SK-N-SH treated with all-trans-retinoic acid at 6 μM for 48 hours (cell line): ENCODE measurements at regions not wholly inside any gene's neighbourhood (a gene's known extent, or its start where the extent isn't known, plus 50 kb on each side); places are given as distances from the start of the nearest gene placed in this dataset.

ENCODE experiments used
- ARNTL ChIP-seq: fragments of 450-650 bp; formaldehyde crosslinking; IDR thresholded peaks from 2 replicates; pipeline ENCODE4 v1.5.0; 2020; ENCODE audit warnings: low read depth, mild to moderate bottlenecking, moderate library complexity, borderline replicate concordance
- CREB5 ChIP-seq: fragments of 250-450 bp; sonication (Bioruptor Pico); IDR thresholded peaks from 2 replicates; pipeline ENCODE4 v1.5.1; 2020; ENCODE audit warnings: low read depth, mild to moderate bottlenecking, moderate library complexity
- PATZ1 ChIP-seq: fragments of 250-450 bp; sonication (Bioruptor Pico); IDR thresholded peaks from 2 replicates; pipeline ENCODE4 v1.8.0; 2020; ENCODE audit warnings: mild to moderate bottlenecking, moderate library complexity, borderline replicate concordance
- POU6F1 ChIP-seq: fragments of 250-450 bp; sonication (Bioruptor Pico); IDR thresholded peaks from 2 replicates; pipeline ENCODE4 v1.8.0; 2021; ENCODE audit warnings: low read depth, mild to moderate bottlenecking, moderate library complexity, borderline replicate concordance
- PPARA ChIP-seq: fragments of 250-450 bp; sonication (Bioruptor Pico); IDR thresholded peaks from 2 replicates; pipeline ENCODE4 v1.5.0; 2020; ENCODE audit warnings: mild to moderate bottlenecking, borderline replicate concordance
- ZFP30 ChIP-seq: fragments of 450-650 bp; formaldehyde crosslinking; IDR thresholded peaks from 2 replicates; pipeline ENCODE4 v1.5.0; 2022; ENCODE audit warnings: mild to moderate bottlenecking, moderate library complexity
- ZNF8 ChIP-seq: fragments of 450-650 bp; formaldehyde crosslinking; IDR thresholded peaks from 2 replicates; pipeline ENCODE4 v1.5.0; 2020; ENCODE audit warnings: mild to moderate bottlenecking, moderate library complexity

- TF ChIP-seq CREB5 (no peak), ARNTL (no peak), PATZ1 (CRISPR knock-in tag) (no peak), POU6F1 (CRISPR knock-in tag) (no peak), ZFP30 (CRISPR knock-in tag) (no peak), ZNF8 (CRISPR knock-in tag) (no peak), PPARA (CRISPR knock-in tag) (no peak)
Observed at GRCh38 chr2:226366920-226367319, 432.7 kb downstream of the IRS1 start.
